Stimulated activated naive CD4-positive, alpha-beta T cell (primary cell): ENCODE measurements at regions not wholly inside any gene's neighbourhood (a gene's known extent, or its start where the extent isn't known, plus 50 kb on each side); places are given as distances from the start of the nearest gene placed in this dataset.
"Not testable (repeated sequence)": the region's sequence is repeated elsewhere in the genome, so short reads cannot be mapped to it uniquely, and the experiment has no call there.

Experiments used
- DNase-seq, 6 experiments: peaks; one replicate each; lab custom pipeline; 2025; lab: John Stamatoyannopoulos, UW

DNA sequence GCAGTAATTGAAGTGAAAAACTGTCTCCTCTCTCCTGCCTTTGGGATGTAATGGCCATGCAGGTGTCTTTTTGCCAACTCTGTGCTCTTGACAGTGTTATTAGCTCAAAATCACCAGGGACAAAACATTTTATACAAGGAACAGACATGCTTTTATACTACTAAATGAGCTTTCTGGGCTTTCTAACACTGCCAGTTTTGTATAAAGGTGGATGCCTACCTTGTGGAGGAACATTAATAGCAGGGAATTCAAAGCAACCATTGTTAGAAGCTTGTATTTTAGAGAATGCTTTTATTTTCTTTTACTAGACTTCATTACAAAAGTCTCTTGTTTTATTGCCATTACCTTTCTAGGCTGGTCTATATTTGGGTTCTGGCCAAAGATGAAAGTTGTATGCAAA lies 54.7 kb upstream of the ARSJ start:
- no peak for DNase-seq

DNA sequence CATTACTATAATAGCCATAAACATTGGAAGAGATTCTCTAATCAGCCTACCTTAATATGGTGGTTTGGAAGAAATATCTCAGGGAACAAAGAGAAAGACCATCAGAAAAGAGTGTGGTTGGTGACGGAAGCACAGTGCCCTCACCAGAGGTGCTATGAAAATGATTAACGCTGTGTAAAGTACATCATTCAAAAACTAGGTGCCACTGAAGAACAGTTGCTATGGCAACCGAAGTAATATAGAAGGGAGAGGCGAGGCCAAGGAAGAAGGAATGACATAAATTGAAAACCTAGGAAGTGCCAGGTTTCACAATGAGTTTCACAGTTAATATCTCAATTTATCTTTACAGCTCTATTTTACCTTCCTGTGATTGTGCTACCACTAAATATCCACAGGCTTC lies 57.0 kb upstream of the ARSJ start:
- no peak for DNase-seq

GRCh38 chr4:114036864-114037263 lies 57.4 kb upstream of the ARSJ start:
- DNase-seq, result no peak

GRCh38 chr4:114037988-114038387 lies 58.5 kb upstream of the ARSJ start:
- DNase-seq, result no peak

- DNase-seq, result no peak
Observed at GRCh38 chr4:114038762-114039387, 59.4 kb upstream of the ARSJ start.

DNA sequence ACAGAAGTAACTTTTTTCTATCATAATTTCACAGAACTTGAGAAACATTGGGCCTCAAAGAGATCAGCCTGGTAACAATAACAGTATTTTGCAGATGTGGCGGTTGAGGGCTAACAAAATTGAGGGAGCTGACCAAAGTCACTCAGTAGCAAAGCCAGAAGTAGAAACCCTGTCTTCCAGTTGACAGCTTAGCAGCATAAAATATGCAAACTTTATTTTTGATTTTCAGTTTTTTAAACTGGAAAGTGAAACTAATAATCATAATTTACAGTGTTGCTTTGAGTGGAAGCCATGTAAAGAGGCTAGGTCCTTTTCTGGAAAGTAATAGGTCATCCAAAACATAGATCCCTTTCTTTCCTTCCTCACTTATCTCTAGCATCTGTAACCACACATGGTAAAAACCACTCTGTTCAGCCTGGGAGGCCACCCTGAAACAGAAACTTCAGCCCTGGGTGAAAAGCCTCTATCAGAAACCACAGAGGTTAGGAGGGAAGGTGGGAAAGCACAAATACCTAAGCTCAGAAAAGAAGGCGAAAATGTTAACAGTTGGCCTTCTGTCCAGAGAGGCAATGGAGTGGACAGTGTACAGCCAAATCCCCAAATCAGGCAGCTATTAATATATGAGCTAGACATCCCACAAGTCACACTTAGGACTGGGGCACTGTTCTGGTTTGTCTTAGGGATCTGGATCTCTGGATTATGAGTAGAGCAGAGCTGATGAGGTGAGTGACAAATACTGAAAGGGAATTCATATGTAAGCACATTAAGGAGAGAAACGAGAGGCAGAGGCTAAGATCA lies 61.1 kb upstream of the ARSJ start:
- DNase-seq, result no peak

DNA sequence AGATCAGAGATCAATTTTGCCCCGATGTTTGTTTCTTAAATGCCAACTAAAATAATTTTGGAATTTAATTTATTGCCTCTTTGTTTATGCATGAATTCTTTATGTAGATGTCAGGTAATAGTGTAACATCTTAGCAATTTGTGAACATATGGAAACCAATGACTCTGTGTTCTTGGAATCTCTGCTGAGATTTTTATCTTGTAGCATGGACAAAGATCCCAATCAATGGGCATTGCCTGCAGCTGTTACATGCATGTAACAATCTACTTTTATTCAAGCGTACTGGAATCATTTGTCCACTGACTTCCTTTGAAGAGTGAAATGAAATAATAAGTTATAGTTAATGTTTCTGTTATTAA lies 61.6 kb upstream of the ARSJ start:
- no peak for DNase-seq

DNA sequence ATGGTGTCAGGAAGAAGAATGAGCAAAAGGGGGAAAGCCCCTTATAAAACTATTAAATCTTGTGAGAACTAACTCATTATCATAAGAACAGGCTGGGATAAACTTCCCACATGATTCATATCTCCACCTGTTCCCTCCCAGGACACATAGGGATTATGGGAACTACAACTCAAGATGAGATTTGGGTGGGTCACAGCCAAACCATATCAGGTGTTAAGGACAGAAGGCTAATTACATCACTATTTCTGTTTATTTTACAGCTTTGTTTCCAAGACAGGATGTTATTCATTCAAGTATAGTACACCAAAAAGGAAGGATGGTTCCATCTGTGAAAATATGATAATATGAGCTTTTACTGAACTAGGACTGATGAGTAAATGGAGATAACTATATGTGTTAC lies 63.7 kb upstream of the ARSJ start:
- DNase-seq, result no peak

DNA sequence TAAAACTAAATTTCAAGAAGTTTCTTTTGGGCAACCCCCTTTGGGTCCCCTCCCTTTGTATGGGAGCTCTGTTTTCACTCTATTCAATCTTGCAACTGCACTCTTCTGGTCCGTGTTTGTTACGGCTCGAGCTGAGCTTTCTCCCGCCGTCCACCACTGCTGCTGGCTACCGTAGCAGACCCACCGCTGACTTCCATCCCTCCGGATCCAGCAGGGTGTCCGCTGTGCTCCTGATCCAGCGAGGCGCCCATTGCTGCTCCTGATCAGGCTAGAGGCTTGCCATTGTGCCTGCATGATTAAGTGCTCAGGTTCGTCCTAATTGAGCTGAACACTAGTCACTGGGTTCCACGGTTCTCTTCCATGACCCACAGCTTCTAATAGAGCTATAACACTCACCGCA lies 64.9 kb upstream of the ARSJ start:
- DNase-seq, result not testable (repeated sequence)

- DNase-seq, result no peak
Observed at GRCh38 chr4:114046331-114046730, 66.9 kb upstream of the ARSJ start.

GRCh38 chr4:114048154-114048553 lies 68.7 kb upstream of the ARSJ start:
- DNase-seq, result not testable (repeated sequence)

- DNase-seq, result no peak
Observed at GRCh38 chr4:114052227-114052626, 72.8 kb upstream of the ARSJ start.

GRCh38 chr4:114056599-114056998 lies 77.2 kb upstream of the ARSJ start:
- DNase-seq, result no peak

GRCh38 chr4:114057746-114058145 lies 78.3 kb upstream of the ARSJ start:
- no peak for DNase-seq

- DNase-seq, result no peak
Observed at GRCh38 chr4:114062499-114062898, 83.1 kb upstream of the ARSJ start.

DNA sequence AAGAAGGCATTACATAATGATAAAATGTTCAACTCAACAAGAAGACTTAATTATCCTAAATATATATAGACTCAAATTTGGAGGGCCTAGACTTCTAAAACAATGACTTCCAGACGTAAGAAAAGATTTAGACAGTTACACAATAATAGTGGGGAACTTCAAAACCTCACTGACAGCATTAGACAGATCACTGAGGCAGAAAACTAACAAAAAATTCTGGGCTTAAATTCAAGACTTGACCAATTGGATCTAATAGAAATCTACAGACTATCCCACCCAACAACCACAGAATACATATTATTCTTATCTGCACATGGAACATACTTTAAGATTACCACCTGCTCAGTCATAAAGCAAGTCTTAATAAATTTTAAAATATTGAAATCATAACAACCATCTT lies 93.3 kb upstream of the ARSJ start:
- DNase-seq, result no peak

DNA sequence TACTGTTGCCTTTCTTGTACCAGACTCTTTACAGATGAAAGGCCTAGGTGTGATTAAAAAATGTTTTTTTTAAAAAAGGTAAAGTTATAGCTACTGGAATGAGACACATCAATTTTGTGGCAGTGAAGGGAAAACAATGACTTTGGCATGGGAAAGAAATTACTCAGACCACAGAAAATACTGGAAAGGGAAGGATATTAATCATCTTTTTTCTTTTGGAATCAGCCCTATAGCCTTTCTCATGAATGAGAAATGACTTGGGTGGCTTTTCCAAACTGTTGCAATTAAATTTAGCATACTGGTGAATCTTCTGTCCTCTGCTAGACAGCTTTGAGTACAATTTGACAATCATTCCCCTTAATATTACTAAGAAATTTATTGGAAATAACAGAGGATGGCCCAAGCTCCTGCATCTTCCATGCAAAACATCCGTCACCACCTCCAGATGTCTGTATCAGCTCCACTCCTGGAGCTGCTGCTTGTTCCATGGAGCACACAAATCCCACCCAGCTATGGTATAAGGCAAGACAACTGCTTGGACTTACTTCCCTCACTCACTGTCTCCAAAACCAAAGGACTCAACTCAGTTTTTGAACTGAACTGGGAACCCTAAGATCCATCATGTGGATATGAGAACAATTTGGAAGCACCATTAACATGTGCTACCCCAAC lies 97.6 kb upstream of the ARSJ start:
- DNase-seq, result no peak

DNA sequence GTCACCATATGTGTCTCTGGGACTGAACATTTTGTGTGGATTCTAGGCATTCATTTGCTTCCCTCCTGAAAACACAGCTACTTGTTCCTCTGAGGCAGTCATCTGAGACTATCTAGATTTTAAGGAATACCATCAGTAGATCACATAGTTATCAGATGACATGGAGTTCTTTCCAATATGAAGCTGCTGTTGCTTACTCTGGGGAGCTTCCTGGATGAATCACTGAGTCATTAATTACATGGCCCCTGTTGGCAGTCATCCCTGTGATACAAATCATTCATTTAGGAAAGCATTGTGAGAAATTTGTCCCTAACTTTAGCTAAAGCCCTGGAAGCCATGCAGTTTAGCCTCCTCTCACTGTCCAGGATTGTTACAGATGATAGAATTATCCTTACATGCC lies 98.2 kb upstream of the ARSJ start:
- DNase-seq, result no peak

DNA sequence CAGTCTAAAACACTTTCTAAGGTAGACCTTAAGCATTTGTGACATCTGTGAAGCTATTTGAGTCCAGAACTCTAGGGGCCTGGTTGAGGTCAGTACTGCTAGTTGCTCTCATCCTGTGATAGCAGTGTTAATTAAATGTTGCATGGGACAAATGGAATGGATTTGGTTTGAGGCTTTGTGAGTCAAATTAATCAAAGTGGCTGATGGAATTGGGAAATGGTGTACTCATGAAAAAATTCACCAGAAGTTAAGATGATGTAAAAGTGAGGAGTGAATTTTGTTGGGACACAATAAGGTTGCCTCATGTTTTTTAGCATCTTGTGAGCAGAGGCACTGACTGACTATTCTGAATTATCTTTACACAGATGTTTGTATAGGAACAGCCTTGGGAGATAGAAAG lies 99.2 kb upstream of the ARSJ start:
- DNase-seq, result no peak

GRCh38 chr4:114081783-114082182 lies 102.3 kb upstream of the ARSJ start:
- DNase-seq, result no peak

- no peak for DNase-seq
Observed at GRCh38 chr4:114082348-114082747, 102.9 kb upstream of the ARSJ start.

- DNase-seq, result no peak
Observed at GRCh38 chr4:114085611-114086345, 106.3 kb upstream of the ARSJ start.
